ENCODE measurements at regions not wholly inside any gene's neighbourhood (a gene's known extent, or its start where the extent isn't known, plus 50 kb on each side); places are given as distances from the start of the nearest gene placed in this dataset.

- FAIRE-seq: no peak
Observed at GRCh38 chr3:117131259-117131658, 421.7 kb downstream of the TUSC7 start.

- FAIRE-seq: no peak
Observed at GRCh38 chr3:117133066-117133465, 423.5 kb downstream of the TUSC7 start.

DNA sequence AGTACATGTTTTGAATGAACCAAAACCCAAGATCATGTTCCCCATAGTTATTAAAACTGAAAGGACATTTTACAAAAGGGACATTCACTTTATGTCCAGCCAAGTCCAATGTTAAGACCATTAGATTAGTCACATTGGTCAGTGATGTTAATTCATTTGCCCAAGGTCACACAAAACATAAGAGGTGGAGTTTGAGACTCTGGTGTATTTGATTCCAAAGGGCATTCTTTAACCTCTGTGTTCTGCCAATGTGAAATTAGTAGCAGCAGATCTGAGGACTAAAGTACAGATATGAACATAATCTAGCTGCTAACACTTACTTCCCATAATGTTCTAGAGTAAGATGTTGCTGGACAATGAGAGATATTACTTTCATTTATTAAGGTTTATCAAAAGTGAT, 425.6 kb downstream of the TUSC7 start:
- no peak for FAIRE-seq

GRCh38 chr3:117136003-117136402, 426.4 kb downstream of the TUSC7 start:
- FAIRE-seq: no peak

GRCh38 chr3:117137065-117137464, 427.5 kb downstream of the TUSC7 start:
- no peak for FAIRE-seq

DNA sequence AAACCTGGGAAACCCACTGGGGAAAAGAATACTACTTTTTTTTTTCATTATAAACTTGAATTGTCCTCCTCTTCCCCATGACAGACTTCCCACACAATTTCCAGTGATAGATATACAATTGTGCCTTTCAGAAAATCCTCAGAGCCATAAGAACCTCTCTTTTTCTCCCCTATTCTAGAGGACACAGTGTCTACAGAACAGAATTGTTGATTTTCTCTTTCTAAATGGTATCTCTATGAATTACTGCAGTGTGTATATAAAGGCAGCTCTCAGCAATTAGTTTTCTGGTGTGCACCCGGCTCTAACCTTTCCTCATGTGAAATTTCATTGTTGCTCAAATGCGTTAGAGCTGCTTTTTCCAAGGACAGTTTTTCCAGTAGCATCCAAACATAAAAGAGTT, 430.1 kb downstream of the TUSC7 start:
- FAIRE-seq: no peak

DNA sequence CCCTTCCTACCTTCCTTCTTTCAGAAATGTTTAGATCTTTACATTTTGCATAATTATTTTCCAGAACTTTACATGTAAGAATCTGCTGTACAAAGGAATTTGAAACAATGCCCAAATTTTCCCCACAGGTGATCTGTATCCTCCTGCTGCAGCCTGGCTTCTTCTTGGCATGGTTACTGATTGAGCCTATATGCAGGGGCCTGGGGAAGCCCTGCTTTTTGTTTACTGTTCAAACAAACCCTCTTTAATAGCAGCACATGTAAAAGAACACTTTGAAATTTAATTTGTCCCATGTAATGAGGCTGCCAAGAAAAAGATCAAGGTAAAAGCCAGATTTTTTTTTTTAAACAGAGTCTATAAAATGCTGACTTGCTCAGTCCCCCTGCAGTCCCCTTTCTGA, 432.2 kb downstream of the TUSC7 start:
- no peak for FAIRE-seq

DNA sequence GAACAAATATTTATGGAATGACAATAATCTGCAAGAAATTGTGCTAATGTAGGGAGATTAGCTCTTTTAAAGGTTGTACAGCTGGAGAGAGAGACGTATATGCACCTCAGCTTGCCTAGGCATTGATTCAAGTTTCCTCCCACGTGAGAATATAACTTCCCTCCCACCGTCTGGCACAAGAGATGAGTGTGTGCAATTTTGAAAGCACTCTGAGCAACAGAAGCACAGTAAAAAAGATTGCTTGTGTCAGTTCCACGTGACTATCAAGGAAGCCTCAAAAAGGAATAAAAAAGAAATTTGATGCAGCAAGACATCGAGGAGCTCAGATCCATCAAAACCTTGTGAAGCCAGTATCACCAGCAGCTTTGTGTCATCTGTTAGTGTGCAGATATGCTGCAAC, 435.3 kb downstream of the TUSC7 start:
- no peak for FAIRE-seq

- no peak for FAIRE-seq
Observed at GRCh38 chr3:117145677-117146076, 436.1 kb downstream of the TUSC7 start.

DNA sequence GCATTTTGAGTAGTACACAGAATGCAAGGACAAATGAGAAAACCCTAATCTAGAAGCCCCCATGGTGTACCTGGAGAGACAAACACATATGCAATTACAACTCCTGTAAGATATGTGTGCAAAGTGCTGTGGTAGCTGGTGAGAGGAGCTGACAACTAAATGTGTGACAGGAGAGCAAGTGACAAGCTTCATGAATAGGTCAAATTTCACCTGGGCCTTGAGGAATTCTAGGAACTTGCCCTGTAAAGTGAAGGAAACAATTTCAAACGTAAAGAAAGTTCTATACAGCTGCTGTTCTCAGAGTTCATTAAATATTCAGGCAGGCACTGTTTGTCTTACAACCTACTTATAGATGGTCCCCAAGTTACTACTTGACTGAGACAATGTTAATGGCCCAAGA, 437.0 kb downstream of the TUSC7 start:
- FAIRE-seq: no peak

GRCh38 chr3:117149584-117149983, 440.0 kb downstream of the TUSC7 start:
- FAIRE-seq: no peak

DNA sequence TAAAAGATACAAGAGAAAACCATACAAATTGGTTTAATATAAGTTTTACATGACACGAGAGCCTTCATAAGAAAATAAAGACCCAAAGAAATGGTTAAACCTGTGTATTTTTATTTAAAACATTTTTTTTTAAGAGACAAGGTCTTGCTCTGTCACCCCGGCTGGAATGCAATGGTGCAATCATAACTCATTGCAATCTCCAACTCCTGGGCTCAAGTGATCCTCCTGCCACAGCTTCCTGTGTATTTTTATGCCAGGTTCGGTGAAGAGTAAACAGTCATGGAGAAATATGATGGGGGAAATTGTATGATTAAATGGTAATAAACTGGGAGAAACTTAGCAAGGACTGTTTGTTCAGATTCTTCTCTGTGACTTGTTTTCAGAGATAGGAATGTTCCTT, 441.0 kb downstream of the TUSC7 start:
- no peak for FAIRE-seq

GRCh38 chr3:117160176-117160575, 450.6 kb downstream of the TUSC7 start:
- no peak for FAIRE-seq

DNA sequence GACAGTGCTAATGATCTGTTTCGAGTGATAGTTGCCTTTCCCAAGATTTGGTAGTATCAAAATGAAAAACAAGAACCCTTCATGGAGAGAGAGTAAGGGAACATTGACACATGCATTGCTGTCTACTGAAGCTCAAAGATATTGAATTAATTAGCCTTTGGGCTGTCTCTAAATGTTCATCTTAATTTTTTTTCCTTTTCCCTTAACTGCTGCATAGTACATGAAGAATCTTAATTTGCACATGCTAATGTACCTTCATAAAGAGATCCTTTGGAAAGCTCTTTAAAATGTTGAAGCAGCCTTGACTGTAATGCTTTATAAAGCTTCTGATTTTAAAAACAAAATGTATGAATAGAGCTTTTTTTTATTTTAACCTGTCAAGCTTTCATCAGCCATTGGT, 452.2 kb downstream of the TUSC7 start:
- FAIRE-seq: no peak

- no peak for FAIRE-seq
Observed at GRCh38 chr3:117165176-117165575, 455.6 kb downstream of the TUSC7 start.

DNA sequence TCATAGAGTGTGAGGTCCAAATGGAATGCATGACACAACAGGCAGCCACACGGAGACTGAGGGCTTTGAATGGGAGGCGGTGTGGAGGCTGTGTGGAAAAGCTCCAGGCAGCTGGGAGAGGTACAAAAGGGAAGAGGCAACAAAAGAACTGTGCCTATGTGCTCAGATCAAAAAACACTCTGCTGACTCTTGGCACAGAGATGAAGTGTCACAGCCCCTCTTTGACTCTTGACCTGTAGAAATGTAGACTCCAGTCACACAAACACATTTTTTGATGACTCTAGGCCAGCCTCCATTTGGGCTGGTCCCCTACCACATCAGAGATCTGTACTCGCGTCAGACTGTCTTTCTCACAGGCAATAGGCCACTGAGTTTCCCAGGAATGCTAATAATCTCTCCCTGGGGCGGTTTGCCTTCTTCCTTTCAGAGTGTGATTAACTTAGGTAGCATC, 456.0 kb downstream of the TUSC7 start:
- FAIRE-seq: no peak

DNA sequence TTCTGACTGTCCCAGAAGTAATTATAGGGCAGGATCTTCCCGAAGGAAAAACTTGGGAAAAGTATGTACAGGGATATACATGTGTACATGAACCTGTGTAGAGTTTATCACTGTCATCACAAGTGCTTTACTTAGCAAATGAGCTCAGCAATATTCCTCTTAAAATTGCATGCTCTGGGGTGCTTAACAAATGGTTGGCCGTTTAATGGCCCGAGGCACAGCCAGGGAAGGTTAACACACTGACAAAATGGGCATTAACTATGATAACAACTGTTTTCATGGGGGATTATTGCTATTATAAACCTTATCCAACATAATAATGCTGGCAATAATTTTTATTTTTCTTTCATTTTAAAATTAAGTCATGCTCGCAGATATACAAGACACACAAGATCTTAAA, 459.3 kb downstream of the TUSC7 start:
- no peak for FAIRE-seq

GRCh38 chr3:117170094-117170493, 460.5 kb downstream of the TUSC7 start:
- no peak for FAIRE-seq

DNA sequence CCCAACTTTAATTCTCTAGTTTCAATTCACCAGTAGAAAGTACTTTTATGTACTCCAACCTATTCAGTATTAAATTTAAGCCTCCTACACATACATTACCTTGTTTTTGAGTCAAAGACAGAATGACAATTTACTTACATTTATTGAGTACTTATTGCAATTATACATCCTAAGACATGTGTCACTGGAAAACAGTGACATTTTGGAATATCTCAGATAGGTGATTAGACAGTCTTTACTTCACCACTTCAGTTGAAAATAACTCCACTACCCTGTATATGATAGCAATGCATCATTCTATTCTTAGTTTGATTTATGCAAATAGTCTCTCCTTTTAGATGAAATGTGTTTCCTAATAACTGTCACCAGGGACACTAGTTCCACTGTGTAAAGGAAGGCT, 461.5 kb downstream of the TUSC7 start:
- no peak for FAIRE-seq

- FAIRE-seq: no peak
Observed at GRCh38 chr3:117172426-117172825, 462.8 kb downstream of the TUSC7 start.

- no peak for FAIRE-seq
Observed at GRCh38 chr3:117181222-117181621, 471.6 kb downstream of the TUSC7 start.

DNA sequence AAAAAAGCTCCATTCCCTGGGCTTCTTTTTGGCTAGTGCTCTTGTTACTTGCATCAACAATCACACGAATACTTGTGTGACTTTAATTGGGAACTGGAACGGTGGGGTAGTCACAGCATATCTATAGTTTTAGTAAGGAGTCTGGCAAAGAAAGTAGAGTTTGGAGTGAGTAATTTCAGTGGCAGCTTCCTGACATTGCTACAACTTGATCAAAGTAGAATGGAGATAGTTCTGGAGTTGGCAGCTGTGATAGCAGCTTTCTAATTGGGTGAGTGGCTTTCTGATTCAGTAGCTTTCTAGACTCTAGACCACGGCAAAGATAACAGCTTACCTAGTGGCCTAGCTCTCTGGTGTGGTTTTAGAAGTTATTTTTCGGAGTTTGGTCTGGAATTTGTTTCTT, 475.0 kb downstream of the TUSC7 start:
- FAIRE-seq: no peak

DNA sequence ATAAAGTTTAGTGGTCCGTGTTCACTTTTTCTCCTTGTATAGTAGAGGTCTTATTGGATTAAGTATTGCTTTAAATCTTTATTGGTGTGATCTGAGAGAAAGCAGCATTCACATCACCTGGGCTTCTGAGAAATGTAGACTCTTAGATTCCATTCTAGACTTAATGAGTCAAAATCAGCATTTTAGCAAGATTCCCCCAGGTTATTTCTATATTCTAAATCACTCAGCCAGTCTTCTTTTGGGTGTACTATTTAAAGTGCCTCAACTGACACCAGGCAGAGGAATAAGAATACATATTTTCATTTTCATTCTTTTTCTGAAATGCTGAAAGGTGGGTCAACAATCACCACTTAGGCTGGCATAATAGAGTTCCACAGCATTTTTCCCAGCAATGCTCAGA, 481.7 kb downstream of the TUSC7 start:
- FAIRE-seq: no peak

DNA sequence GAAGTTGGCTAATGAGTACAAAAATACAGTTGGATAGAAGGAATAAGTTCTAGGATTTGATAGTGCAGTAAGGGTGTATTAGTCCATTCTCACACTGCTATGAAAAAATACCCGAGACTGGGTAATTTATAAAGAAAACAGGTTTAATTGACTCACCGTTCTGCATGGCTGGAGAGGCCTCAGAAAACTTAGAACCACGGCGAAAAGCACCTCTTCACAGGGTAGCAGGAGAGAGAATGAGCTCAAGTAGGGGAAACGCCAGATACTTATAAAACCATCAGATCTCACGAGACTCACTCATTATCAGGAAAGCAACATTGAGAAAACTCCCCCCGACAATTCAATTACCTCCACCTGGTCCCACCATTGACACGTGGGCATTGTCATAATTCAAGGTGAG, 483.3 kb downstream of the TUSC7 start:
- no peak for FAIRE-seq

- no peak for FAIRE-seq
Observed at GRCh38 chr3:117193390-117193789, 483.8 kb downstream of the TUSC7 start.

DNA sequence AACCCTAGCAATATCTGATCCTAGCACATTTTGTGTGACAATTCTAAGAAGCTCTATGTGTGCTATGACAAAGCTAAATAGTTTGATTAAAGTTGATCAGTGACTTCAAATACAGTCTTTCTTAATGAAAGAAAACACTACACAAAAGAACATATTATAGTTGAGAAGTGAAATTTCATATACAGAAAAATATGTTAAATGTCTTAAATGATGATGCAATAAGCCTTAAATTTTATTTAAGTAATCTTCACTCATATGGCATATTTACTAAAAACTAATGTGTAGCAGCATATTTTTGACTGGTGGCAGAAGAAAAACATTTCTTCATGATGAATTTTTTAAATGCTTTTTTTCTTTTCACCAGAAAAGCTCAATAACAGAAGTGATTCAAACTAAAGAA, 485.5 kb downstream of the TUSC7 start:
- FAIRE-seq: no peak

All from colon (tissue), 2 donors.